SK-N-SH (cell line): ENCODE measurements at regions not wholly inside any gene's neighbourhood (a gene's known extent, or its start where the extent isn't known, plus 50 kb on each side); places are given as distances from the start of the nearest gene placed in this dataset.

Source experiments
- CTCF ChIP-seq: fragments of 200-600 bp; sonication (generic); IDR thresholded peaks from 2 replicates; pipeline ENCODE4 v1.6.1; 2017; ENCODE audit warnings: antibody characterized with exemption, mild to moderate bottlenecking, moderate library complexity
- ELF1 ChIP-seq: IDR thresholded peaks from 2 replicates; pipeline ENCODE4 v1.4.0; 2012
- EP300 ChIP-seq, 2 experiments: IDR thresholded peaks; 2 replicates each; pipeline versions ENCODE4 v1.4.0 to v1.6.1; 2012; ENCODE audit warnings: borderline replicate concordance in 1 of 2, low read depth in 1 of 2, low read length in 1 of 2
- IRF3 ChIP-seq: fragments of 150-350 bp; IDR thresholded peaks from 2 replicates; pipeline ENCODE4 v1.6.1; 2016; ENCODE audit warnings: mild to moderate bottlenecking, low read depth, low read length
- NRF1 ChIP-seq: IDR thresholded peaks from 2 replicates; pipeline ENCODE4 v1.6.1; 2012; ENCODE audit warnings: low read depth, mild to moderate bottlenecking, low read length
- POLR2AphosphoS5 ChIP-seq: IDR thresholded peaks from 2 replicates; pipeline ENCODE4 v1.6.1; 2012; ENCODE audit warnings: low read depth, low read length
- USF2 ChIP-seq: fragments of 150-350 bp; IDR thresholded peaks from 2 replicates; pipeline ENCODE4 v1.6.1; 2017; ENCODE audit warnings: antibody characterized with exemption, low read length, low read depth, borderline replicate concordance

GRCh38 chr13:40163066-40164000 is 503.1 kb downstream of the FOXO1 start:
- TF ChIP-seq IRF3 = no peak
- TF ChIP-seq USF2 = no peak
- TF ChIP-seq ELF1 = no peak
- no peak for TF ChIP-seq CTCF
- TF ChIP-seq EP300 (IDR thresholded peaks at IDR 0.05; ENCODE audit: borderline replicate concordance in 1 of 2, low read depth in 1 of 2, low read length in 1 of 2) = no peak
- no peak for TF ChIP-seq POLR2AphosphoS5
- no peak for TF ChIP-seq NRF1
